ENCODE measurements at regions not wholly inside any gene's neighbourhood (a gene's known extent, or its start where the extent isn't known, plus 50 kb on each side); places are given as distances from the start of the nearest gene placed in this dataset.

DNA sequence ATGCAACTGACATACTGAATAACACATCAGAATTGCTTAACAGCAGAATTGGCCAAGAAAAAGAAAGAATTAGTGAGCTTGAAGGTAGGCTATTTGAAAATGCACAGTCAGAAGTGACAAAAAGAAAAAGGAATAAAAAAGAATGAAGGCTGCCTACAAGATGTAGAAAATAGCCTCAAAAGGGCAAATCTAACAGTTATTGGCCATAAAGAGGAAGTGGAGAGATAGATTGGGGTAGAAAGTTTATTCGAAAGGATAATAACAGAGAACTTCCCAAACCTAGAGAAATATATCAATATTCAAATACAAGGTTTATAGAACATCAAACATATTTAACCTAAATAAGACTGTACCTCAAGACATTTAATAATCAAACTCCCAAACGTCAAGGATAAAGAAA, 67.5 kb downstream of the ATP6V1G3 start:
- in situ Hi-C loops (cut with MboI; ENCODE audit: low sequenced_read_pairs, unreplicated experiment), result no loop called here
- no peak for DNase-seq (ENCODE audit: low spot score)
- TF ChIP-seq, protein P1, sequence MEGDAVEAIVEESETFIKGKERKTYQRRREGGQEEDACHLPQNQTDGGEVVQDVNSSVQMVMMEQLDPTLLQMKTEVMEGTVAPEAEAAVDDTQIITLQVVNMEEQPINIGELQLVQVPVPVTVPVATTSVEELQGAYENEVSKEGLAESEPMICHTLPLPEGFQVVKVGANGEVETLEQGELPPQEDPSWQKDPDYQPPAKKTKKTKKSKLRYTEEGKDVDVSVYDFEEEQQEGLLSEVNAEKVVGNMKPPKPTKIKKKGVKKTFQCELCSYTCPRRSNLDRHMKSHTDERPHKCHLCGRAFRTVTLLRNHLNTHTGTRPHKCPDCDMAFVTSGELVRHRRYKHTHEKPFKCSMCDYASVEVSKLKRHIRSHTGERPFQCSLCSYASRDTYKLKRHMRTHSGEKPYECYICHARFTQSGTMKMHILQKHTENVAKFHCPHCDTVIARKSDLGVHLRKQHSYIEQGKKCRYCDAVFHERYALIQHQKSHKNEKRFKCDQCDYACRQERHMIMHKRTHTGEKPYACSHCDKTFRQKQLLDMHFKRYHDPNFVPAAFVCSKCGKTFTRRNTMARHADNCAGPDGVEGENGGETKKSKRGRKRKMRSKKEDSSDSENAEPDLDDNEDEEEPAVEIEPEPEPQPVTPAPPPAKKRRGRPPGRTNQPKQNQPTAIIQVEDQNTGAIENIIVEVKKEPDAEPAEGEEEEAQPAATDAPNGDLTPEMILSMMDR (IDR thresholded peaks at IDR 0.05; ENCODE audit: borderline replicate concordance, control extremely low read depth, extremely low read depth, insufficient read depth, missing control alignments), result no peak

DNA sequence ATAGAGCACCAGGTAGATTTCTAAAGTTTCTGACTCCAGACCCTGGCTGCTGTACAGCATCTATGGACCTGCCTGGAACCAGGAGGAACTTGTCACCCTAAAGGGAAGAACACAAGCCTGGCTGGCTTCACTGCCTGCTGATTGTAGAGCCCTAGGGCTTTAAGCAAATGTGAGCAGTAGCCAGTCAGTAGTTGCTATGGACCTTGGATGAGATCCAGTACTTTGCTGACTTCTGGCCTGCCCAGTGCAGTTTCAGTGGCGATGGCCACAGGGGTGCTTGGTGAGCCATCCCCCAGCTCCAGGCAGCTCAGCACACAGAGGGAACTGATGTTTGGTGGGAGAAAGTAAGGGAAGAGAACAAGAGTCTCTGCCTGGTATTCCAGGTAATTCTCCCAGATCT, 68.4 kb downstream of the ATP6V1G3 start:
- no peak for DNase-seq (ENCODE audit: low spot score)
- TF ChIP-seq, protein P1 (IDR thresholded peaks at IDR 0.05; ENCODE audit: borderline replicate concordance, control extremely low read depth, extremely low read depth, insufficient read depth, missing control alignments), result no peak
- in situ Hi-C loops (cut with MboI; ENCODE audit: low sequenced_read_pairs, unreplicated experiment), result no loop called here

DNA sequence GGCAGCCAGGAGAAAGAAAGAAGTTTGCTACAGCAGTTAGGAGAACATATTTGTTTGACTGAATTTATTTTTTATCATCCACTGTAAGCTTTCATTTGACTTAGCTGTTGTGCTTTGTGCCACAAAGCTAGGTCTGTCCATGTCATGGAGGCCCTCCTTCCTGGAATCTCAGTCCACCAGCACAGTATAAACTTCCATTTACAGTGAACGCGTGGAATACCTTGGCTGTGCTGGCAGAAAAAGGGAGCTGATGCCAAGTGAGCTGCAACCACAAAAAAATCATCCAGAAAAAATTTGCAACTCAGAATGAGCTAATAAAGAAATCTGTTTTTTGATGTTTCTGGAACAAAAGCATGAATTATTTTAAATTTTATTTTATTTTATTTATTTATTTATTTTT, 72.6 kb downstream of the ATP6V1G3 start:
- TF ChIP-seq, protein P1 (IDR thresholded peaks at IDR 0.05; ENCODE audit: borderline replicate concordance, control extremely low read depth, extremely low read depth, insufficient read depth, missing control alignments), result no peak
- no peak for DNase-seq (ENCODE audit: low spot score)
- in situ Hi-C loops (cut with MboI; ENCODE audit: low sequenced_read_pairs, unreplicated experiment), result no loop called here

DNA sequence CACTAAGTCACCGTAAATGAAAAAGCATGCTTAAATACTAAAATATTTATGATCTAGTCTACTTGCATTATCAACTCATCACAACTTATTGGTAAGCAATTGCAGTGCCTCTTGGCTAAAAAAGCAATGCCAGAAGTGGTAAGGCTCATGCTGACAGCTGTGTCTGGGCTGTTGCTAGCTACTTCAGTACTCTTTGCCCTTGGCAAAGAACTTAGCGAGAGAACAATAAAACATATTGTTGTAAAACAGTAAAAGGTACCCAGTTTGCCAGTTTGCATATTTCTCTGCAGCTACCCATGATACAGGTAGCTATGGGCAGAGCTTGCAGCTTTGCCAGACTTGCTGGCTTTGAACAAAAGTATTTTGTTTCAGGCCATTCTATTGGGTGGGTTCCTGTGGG, 73.1 kb downstream of the ATP6V1G3 start:
- in situ Hi-C loops (cut with MboI; ENCODE audit: low sequenced_read_pairs, unreplicated experiment), result no loop called here
- TF ChIP-seq, protein P1 (IDR thresholded peaks at IDR 0.05; ENCODE audit: borderline replicate concordance, control extremely low read depth, extremely low read depth, insufficient read depth, missing control alignments), result no peak

DNA sequence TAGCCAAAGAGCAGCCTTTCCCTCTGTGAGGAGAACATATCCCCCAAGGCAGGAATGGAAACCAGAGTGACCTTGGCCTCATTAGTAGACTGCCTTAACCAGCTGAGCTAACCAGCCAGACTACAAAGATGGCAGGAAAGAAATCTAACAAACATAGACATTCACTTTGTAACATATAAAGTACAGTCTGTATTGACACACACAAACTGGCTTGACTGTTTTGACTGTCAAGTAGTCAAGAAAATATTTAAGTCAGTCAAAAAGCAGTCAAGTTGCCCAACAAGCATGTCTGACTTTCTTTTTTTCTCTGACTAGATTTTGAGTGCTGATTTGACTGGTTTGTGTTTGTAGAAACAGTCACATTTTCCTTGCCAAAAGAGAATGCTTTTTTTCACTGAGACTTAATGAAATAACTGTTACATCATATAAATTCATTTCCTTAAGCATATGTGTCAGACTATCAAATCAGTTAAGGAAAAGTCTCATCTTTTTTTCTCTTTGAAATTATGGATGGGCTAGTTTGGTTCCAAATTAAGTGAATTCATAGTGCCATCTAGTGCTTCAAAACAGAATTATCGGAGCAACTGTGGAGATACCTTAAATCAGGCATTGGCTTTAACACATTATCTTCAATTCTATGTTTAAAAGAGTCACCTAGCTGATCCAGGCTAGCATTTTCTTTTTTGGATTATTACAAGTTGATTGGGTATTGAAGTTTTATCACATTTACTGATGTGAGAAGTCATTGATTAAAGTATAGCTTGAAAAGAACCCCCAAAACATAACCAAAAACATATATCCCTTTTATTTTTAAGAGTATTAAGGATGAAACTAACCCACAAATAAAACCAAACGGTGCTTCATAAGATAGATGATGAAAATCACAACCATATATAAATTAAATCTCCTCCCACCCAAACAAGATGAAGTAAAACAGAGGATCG, 75.0 kb downstream of the ATP6V1G3 start:
- DNase-seq (ENCODE audit: low spot score), result peak; percentile 26
- in situ Hi-C loops (cut with MboI; ENCODE audit: low sequenced_read_pairs, unreplicated experiment), result no loop called here

More for the DNA sequence above, 73.1 kb downstream of the ATP6V1G3 start:
- DNase-seq (ENCODE audit: low spot score), result no peak

DNA sequence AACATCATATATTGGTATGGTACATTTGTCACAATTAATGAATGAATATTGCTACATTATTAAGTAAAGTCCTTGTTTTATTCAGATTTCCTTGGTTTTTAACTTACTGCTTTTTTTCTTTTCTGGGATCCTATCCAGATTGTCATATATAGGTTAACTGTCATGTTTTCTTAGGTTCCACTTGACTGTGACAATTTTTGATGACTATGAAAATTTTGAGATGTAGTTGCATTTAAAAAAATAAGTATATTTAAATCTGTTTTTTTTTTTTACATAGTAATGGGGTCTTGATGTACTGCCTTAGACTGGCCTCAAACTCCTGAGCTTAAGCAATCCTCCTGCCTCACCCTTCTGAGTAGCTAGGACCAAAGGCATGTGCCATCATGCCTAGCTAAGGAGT, 76.8 kb downstream of the ATP6V1G3 start:
- TF ChIP-seq, protein P1 (IDR thresholded peaks at IDR 0.05; ENCODE audit: borderline replicate concordance, control extremely low read depth, extremely low read depth, insufficient read depth, missing control alignments), result no peak
- DNase-seq (ENCODE audit: low spot score), result no peak
- in situ Hi-C loops (cut with MboI; ENCODE audit: low sequenced_read_pairs, unreplicated experiment), result no loop called here

More for the DNA sequence above, 75.0 kb downstream of the ATP6V1G3 start:
- TF ChIP-seq, protein P1 (IDR thresholded peaks at IDR 0.05; ENCODE audit: borderline replicate concordance, control extremely low read depth, extremely low read depth, insufficient read depth, missing control alignments), result no peak

All from GM13976 (cell line).